ENCODE measurements at regions not wholly inside any gene's neighbourhood (a gene's known extent, or its start where the extent isn't known, plus 50 kb on each side); places are given as distances from the start of the nearest gene placed in this dataset.

DNA sequence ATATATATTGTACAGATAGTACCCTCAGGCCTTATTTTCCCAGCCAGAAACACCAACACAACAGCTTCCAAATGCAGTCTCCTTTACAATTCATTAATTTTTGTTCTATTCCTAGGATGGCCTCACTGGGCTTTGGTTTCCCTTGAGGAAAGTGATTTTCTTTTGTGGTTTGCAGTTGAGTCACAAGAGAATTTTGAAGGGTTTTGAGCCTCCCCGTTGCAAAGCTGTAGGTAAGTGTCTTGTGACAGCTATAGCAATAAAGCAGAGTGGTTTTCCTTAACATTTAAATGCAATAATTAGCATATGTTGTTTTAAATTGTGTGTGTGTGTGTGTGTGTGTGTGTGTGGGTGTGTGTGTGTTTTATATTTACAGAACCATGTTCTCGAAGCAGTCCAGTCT, 54.1 kb upstream of the WDR17 start:
- TF ChIP-seq, protein P1, sequence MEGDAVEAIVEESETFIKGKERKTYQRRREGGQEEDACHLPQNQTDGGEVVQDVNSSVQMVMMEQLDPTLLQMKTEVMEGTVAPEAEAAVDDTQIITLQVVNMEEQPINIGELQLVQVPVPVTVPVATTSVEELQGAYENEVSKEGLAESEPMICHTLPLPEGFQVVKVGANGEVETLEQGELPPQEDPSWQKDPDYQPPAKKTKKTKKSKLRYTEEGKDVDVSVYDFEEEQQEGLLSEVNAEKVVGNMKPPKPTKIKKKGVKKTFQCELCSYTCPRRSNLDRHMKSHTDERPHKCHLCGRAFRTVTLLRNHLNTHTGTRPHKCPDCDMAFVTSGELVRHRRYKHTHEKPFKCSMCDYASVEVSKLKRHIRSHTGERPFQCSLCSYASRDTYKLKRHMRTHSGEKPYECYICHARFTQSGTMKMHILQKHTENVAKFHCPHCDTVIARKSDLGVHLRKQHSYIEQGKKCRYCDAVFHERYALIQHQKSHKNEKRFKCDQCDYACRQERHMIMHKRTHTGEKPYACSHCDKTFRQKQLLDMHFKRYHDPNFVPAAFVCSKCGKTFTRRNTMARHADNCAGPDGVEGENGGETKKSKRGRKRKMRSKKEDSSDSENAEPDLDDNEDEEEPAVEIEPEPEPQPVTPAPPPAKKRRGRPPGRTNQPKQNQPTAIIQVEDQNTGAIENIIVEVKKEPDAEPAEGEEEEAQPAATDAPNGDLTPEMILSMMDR (IDR thresholded peaks at IDR 0.05; ENCODE audit: borderline replicate concordance, extremely low read depth, low read length, poor library complexity, severe bottlenecking) = no peak
- no peak for TF ChIP-seq EZH2 (IDR thresholded peaks at IDR 0.05; ENCODE audit: borderline replicate concordance, low read depth, low read length, severe bottlenecking)

Measured in DND-41 (cell line).